NCI-H128 (cell line): ENCODE measurements at regions not wholly inside any gene's neighbourhood (a gene's known extent, or its start where the extent isn't known, plus 50 kb on each side); places are given as distances from the start of the nearest gene placed in this dataset.

Source experiments
- DNase-seq: peaks from one replicate; lab custom pipeline; 2025; ENCODE audit not compliant: unreplicated experiment; lab: John Stamatoyannopoulos, UW

- DNase-seq = no peak
These were observed 936.2 kb downstream of the DSC3 start for GRCh38 chr18:30106356-30106755.

- DNase-seq = no peak
These were observed 938.7 kb downstream of the DSC3 start for GRCh38 chr18:30103881-30104280.

DNA sequence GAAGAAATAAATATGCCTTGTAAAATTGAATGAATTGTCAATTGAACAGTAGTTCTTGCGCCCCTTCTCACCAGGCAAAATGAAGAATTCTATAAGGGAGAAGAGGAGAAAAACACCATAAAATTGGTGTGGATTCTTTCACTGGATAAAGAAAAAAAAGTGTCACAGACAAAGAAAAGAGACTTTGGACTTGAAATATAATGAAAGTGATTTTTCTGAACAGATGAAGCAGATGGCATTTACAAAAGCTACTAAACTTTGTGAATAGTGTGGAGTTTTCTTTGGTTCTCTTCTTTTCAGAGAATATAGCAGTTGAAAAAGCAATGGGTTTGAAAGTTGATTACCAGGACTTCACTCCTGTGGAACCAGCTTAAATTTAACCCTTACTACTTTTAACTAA is 945.7 kb downstream of the DSC3 start:
- DNase-seq = no peak

GRCh38 chr18:30094556-30094955 is 948.0 kb downstream of the DSC3 start:
- DNase-seq = no peak

GRCh38 chr18:30093376-30093775 is 949.2 kb downstream of the DSC3 start:
- DNase-seq = no peak

DNA sequence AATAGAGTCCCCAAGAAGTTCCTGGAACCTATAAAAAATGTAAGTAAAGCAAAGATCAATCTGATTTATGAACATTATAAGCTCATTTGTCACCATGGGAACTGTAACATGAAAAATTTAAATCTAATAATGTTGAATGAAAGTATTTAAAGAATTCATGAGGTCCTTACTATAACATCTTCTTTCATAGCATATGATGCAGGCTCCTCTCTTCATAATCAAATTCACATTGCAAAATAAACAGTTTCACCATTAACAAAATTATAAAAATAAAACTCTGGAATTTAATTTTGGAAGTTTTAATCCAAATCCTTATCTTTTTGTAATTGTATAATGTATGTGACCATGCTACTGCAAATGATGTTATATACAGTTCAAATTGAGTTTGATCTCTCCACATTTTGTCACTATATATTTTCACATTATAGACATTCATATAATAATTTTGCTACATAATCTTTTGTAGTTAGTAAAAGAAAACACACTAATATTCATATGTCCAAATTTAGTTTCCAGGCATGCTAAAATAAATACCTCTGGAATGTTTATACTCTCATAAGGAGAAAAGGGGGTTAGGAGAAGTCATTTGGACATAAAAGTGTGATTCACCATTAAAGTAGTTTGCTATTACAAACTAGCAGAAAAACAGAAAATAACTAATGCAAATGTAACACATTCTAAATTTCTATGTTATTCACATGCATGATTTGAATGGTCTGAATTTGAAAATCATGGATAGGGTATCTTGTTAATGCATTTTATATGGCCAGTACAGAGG is 954.1 kb downstream of the DSC3 start:
- DNase-seq = no peak

DNA sequence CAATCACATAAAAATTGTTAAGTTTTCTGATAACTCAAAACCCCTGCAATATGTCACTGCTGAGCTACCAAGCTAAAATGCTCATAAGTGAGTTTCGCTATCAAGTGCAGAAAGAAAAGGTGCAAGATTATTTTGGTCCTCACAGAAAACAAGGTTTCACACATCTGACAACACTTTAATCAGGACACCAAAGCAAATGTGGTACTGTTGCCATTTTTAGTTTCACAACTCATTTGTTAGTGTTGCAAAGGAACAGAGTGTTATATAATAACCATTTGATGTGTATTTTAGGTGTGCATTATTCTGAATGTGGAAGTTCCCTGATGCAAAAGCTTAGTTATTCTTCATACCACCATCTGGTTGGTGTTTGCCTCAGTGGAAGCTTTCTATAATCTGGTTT is 956.2 kb downstream of the DSC3 start:
- DNase-seq = no peak

GRCh38 chr18:30081122-30081521 is 961.4 kb downstream of the DSC3 start:
- no peak for DNase-seq

- no peak for DNase-seq
These were observed 969.7 kb downstream of the DSC3 start for GRCh38 chr18:30072609-30073385.

GRCh38 chr18:30066288-30066687 is 976.3 kb downstream of the DSC3 start:
- DNase-seq = no peak

GRCh38 chr18:30057398-30057797 is 985.1 kb downstream of the DSC3 start:
- no peak for DNase-seq

- DNase-seq = no peak
These were observed 986.0 kb downstream of the DSC3 start for GRCh38 chr18:30056528-30056927.

- DNase-seq = no peak
These were observed 998.0 kb downstream of the DSC3 start for GRCh38 chr18:30044496-30044895.

- DNase-seq = no peak
These were observed 1003.3 kb downstream of the DSC3 start for GRCh38 chr18:30039201-30039600.

GRCh38 chr18:30034818-30035217 is 1007.7 kb downstream of the DSC3 start:
- DNase-seq = no peak

- no peak for DNase-seq
These were observed 1026.4 kb downstream of the DSC3 start for GRCh38 chr18:30016179-30016578.

GRCh38 chr18:30004965-30005364 is 1037.6 kb downstream of the DSC3 start:
- no peak for DNase-seq

GRCh38 chr18:29982218-29982617 is 1060.3 kb downstream of the DSC3 start:
- DNase-seq = no peak

- no peak for DNase-seq
These were observed 1062.7 kb downstream of the DSC3 start for GRCh38 chr18:29979881-29980280.

DNA sequence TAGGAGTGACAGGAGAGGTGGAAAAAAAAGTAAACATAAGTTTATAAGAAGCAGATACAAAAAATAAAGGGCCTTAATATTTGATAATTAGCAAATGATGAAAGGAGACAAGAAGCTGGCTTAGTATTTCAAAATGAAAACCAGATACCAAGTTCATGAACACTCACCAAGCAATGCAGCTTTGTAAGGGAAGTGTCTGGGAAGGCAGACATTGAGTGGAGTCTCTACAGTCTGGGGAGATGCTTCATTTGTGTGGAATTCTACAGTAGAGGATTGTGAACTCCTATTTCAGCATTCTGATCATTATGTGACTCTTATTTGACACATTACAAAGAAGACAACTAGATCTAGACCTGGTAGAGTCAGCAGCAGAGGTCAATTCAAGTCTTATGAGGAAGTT is 1072.7 kb downstream of the DSC3 start:
- no peak for DNase-seq

- DNase-seq = no peak
These were observed 1080.0 kb downstream of the DSC3 start for GRCh38 chr18:29962579-29962978.

DNA sequence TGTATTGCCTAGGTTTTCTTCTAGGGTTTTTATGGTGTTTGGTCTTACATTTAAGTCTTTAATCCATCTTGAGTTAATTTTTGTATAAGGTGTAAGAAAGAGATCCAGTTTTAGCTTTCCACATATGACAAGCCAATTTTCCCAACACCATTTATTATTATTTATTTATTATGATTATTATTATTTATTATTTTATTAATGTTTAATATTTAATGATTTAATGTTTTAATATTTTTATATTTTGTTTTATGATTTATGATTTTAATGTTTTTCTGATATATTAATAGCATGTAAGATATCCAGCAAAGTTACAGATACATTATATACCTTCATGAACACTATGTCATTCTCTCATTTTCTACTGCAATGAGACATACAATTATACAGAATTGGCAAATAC is 1082.0 kb downstream of the DSC3 start:
- DNase-seq = no peak
